H1 (cell line): ENCODE measurements at regions not wholly inside any gene's neighbourhood (a gene's known extent, or its start where the extent isn't known, plus 50 kb on each side); places are given as distances from the start of the nearest gene placed in this dataset.
A peak's percentile ranks its signal among the peaks of the same experiment; 100 is the strongest.

Source experiments
- ATF2 ChIP-seq: IDR thresholded peaks from 2 replicates; pipeline ENCODE4 v1.6.1; 2012; ENCODE audit warnings: low read length, inconsistent platforms
- CHD1 ChIP-seq: IDR thresholded peaks from 2 replicates; pipeline ENCODE4 v1.6.1; 2012; ENCODE audit warnings: low read depth, low read length, improper control_type of control experiment
- CHD7 ChIP-seq: fragments of 300-600 bp; sonication (generic); IDR thresholded peaks from 2 replicates; pipeline ENCODE4 v1.7.1; 2012; ENCODE audit warnings: low read length, moderate library complexity, mild to moderate bottlenecking, inconsistent platforms; ENCODE audit not compliant: insufficient replicate concordance
- RXRA ChIP-seq: IDR thresholded peaks from 2 replicates; pipeline ENCODE4 v1.6.1; 2011; ENCODE audit warnings: low read depth, mild to moderate bottlenecking, low read length, moderate library complexity; ENCODE audit not compliant: insufficient read depth

- TF ChIP-seq CHD7 (peak; percentile 43), ATF2 (no peak), RXRA (no peak), CHD1 (no peak)
- TF ChIP-seq, all 59 proteins: peak for 4
These were observed 243.9 kb upstream of the SPRY2 start (continued) for GRCh38 chr13:80584785-80585184.
